MCF 10A (cell line): ENCODE measurements at regions not wholly inside any gene's neighbourhood (a gene's known extent, or its start where the extent isn't known, plus 50 kb on each side); places are given as distances from the start of the nearest gene placed in this dataset.

Experiments
- BruUV-seq: library from RNA; stranded (reverse); fragments of 400-500 nt; replicated peaks from 2 replicates; lab custom pipeline; 2021; lab: Mats Ljungman, UMichigan
- CTCF ChIA-PET: fragments of 300-600 bp; sonication (Branson Sonifier 250); formaldehyde crosslinking; extraction: SDS; loops from one replicate; lab custom pipeline; 2021; ENCODE audit warnings: antibody characterized with exemption, inconsistent platforms; lab: Yijun Ruan, JAX
- POLR2A ChIA-PET: fragments of 300-600, 350-650 bp; sonication (Branson Sonifier 250); formaldehyde crosslinking; extraction: SDS; loops from one replicate; lab custom pipeline; 2020; ENCODE audit warnings: antibody characterized with exemption, inconsistent platforms; lab: Yijun Ruan, JAX
- DNase-seq: peaks from one replicate; pipeline ENCODE4 v3.0.0-alpha.2; 2018; ENCODE audit not compliant: unreplicated experiment
- H3K27ac Mint-ChIP-seq: one replicate; pipeline ENCODE4 v1.8.0; 2022; ENCODE audit warnings: mild to moderate bottlenecking, low read depth, mixed read lengths; ENCODE audit not compliant: unreplicated experiment
- H3K27me3 Mint-ChIP-seq: one replicate; pipeline ENCODE4 v1.8.0; 2022; ENCODE audit warnings: mixed read lengths; ENCODE audit not compliant: insufficient read depth, unreplicated experiment
- H3K36me3 Mint-ChIP-seq: one replicate; pipeline ENCODE4 v1.8.0; 2022; ENCODE audit warnings: mild to moderate bottlenecking, moderate library complexity, mixed read lengths; ENCODE audit not compliant: insufficient read depth, unreplicated experiment
- H3K4me1 Mint-ChIP-seq: one replicate; pipeline ENCODE4 v1.8.0; 2022; ENCODE audit warnings: mixed read lengths; ENCODE audit not compliant: insufficient read depth, unreplicated experiment
- H3K4me3 Mint-ChIP-seq: one replicate; pipeline ENCODE4 v1.8.0; 2022; ENCODE audit warnings: mild to moderate bottlenecking, moderate library complexity, mixed read lengths; ENCODE audit not compliant: unreplicated experiment
- H3K9me3 Mint-ChIP-seq: one replicate; pipeline ENCODE4 v1.8.0; 2022; ENCODE audit warnings: mixed read lengths; ENCODE audit not compliant: unreplicated experiment
- intact Hi-C: fragments of 100-400 bp; cut with micrococcal nuclease; formaldehyde crosslinking; loops from 2 replicates; pipeline ENCODE4 v1.14.1; 2022
- TF ChIP-seq, protein P1 (sequence below): fragments of 200-600 bp; IDR thresholded peaks from one replicate; pipeline ENCODE4 v1.8.0; 2022; ENCODE audit warnings: antibody characterized with exemption, mild to moderate bottlenecking; ENCODE audit not compliant: unreplicated experiment

DNA sequence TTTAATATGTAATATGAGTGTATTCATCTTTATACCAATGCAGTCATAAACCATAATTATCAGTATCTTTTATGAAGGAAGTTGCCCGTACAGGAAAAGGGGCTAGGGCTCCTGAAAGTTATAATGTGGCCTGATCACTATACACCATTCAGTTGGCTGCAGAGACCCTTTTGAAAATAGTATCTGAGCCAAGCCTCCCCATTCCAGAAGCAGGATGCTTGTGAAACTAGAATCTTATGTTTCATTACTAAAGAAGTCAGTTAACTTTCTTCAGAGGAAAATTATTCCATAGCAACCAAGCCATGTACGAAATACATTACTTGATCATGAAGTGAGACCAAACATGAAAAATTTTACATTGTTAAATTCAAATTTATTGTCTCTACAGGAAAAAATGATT is 251.5 kb upstream of the TCF21 start:
- CTCF ChIA-PET = no interaction called here
- TF ChIP-seq, protein P1, sequence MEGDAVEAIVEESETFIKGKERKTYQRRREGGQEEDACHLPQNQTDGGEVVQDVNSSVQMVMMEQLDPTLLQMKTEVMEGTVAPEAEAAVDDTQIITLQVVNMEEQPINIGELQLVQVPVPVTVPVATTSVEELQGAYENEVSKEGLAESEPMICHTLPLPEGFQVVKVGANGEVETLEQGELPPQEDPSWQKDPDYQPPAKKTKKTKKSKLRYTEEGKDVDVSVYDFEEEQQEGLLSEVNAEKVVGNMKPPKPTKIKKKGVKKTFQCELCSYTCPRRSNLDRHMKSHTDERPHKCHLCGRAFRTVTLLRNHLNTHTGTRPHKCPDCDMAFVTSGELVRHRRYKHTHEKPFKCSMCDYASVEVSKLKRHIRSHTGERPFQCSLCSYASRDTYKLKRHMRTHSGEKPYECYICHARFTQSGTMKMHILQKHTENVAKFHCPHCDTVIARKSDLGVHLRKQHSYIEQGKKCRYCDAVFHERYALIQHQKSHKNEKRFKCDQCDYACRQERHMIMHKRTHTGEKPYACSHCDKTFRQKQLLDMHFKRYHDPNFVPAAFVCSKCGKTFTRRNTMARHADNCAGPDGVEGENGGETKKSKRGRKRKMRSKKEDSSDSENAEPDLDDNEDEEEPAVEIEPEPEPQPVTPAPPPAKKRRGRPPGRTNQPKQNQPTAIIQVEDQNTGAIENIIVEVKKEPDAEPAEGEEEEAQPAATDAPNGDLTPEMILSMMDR = no peak
- Mint-ChIP-seq H3K4me3 (no peak overlapping the region), H3K4me1 (peaks cover 17% of the 10 kb centered on the region), H3K36me3 (no peaks in the 10 kb centered on the region), H3K27me3 (no peaks in the 10 kb centered on the region), H3K27ac (no peak overlapping the region), H3K9me3 (peaks cover 5% of the 10 kb centered on the region)
- intact Hi-C loops = no loop called here
- no TSS peak for BruUV-seq
- POLR2A ChIA-PET = interaction anchor here (0.7 kb wide), 1 partner anchor 725 kb away, joined by 5 read pairs; no protein-coding TSS in a partner anchor
- no peak for DNase-seq

DNA sequence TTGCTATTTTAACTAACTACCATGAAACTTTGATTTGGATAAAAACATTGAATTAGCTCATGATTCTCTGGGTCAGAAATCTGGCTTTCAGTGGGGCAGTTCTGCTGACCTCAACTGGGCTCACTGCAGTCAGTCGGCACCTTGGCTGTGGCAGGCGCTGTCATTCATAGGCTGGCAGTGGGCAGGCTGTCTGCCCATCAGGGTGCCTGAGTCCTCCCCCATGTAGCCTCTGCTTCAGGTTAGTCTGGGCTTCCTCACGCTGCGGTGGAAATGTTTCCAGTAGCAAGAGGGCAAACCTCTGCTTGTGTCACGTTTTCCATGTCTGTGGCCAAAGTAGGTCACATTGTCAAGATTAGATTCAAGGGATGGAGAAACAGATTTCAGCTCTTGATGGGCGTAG is 251.0 kb upstream of the TCF21 start:
- BruUV-seq = no TSS peak
- no peaks in the 10 kb centered on the region for H3K27me3 Mint-ChIP-seq
- no peaks in the 10 kb centered on the region for H3K36me3 Mint-ChIP-seq
- no peak overlapping the region for H3K4me3 Mint-ChIP-seq
- peaks cover 5% of the 10 kb centered on the region for H3K9me3 Mint-ChIP-seq
- POLR2A ChIA-PET = no interaction called here
- intact Hi-C loops = no loop called here
- peaks cover 17% of the 10 kb centered on the region for H3K4me1 Mint-ChIP-seq
- TF ChIP-seq, protein P1 = no peak
- CTCF ChIA-PET = interaction anchor here (0.7 to 1.1 kb wide), 2 partner anchors 69 to 260 kb away, joined by 4 to 5 read pairs; no protein-coding TSS in a partner anchor
- H3K27ac Mint-ChIP-seq = no peak overlapping the region
- DNase-seq = no peak

DNA sequence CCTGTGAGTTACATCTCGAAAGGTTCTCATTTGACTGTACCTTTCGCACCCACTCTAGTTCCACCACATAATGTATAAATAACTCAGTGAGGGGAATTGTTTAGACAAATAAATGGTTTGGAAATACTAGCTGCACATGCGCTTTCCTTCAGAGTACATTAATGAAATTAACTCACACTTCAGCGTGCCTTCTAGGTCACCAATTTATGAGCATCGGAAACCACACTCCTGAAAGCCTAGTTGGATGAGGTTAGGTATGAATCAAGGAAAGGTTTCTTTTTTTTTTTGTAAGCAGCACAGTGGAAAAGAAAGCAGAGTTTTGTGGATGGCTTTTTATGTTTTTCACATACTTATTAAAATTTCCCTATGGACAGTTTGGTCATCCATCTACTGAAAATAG is 247.8 kb upstream of the TCF21 start:
- H3K27me3 Mint-ChIP-seq = no peaks in the 10 kb centered on the region
- no peak overlapping the region for H3K4me3 Mint-ChIP-seq
- POLR2A ChIA-PET = no interaction called here

DNA sequence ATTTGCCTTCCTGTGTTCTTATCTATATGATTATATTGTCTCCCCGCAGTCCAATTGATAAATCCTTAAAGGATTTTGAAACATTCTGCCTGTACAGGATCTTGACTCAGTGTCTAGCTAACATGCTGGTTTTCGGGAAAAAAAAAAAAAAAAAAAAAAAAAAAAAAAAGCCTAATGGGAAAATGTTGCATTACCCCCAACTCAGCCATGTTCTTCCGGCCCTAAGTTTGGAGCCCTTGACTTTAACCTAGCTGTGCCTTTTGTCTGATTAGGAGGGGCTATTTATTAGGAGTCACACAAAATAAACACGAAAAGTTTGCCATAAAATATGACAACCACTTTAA is 244.4 kb upstream of the TCF21 start:
- no peak overlapping the region for H3K27ac Mint-ChIP-seq
- CTCF ChIA-PET = interaction anchor here (0.6 to 1.5 kb wide), 6 partner anchors 11 to 75 kb away, joined by 3 to 5 read pairs (median 3); no protein-coding TSS in a partner anchor
- no TSS peak for BruUV-seq

More for the DNA sequence above, 247.8 kb upstream of the TCF21 start:
- DNase-seq = no peak
- intact Hi-C loops = no loop called here
- BruUV-seq = no TSS peak
- TF ChIP-seq, protein P1 = no peak
- no peak overlapping the region for H3K27ac Mint-ChIP-seq
- CTCF ChIA-PET = interaction anchor here (0.6 kb wide), 1 partner anchor 668 kb away, joined by 3 read pairs; no protein-coding TSS in a partner anchor
- H3K9me3 Mint-ChIP-seq = no peaks in the 10 kb centered on the region
- peaks cover 12% of the 10 kb centered on the region for H3K4me1 Mint-ChIP-seq
- H3K36me3 Mint-ChIP-seq = no peaks in the 10 kb centered on the region

More for the DNA sequence above, 244.4 kb upstream of the TCF21 start:
- POLR2A ChIA-PET = interaction anchor here (0.7 kb wide), 1 partner anchor 1182 kb away, joined by 5 read pairs; no protein-coding TSS in a partner anchor
- H3K36me3 Mint-ChIP-seq = peaks cover 6% of the 10 kb centered on the region
- no peaks in the 10 kb centered on the region for H3K9me3 Mint-ChIP-seq
- no peak for DNase-seq
- intact Hi-C loops = no loop called here
- TF ChIP-seq, protein P1 = no peak
- no peaks in the 10 kb centered on the region for H3K27me3 Mint-ChIP-seq
- peaks cover 12% of the 10 kb centered on the region for H3K4me1 Mint-ChIP-seq
- H3K4me3 Mint-ChIP-seq = no peak overlapping the region
